ENCODE measurements at regions not wholly inside any gene's neighbourhood (a gene's known extent, or its start where the extent isn't known, plus 50 kb on each side); places are given as distances from the start of the nearest gene placed in this dataset.

GRCh38 chr2:3960106-3960505 lies 256.7 kb downstream of the DCDC2C start:
- peak; percentile 24 for DNase-seq (ENCODE audit: low spot score)

- no peak for DNase-seq (ENCODE audit: low spot score)
Measured at GRCh38 chr2:3962719-3963118, 259.3 kb downstream of the DCDC2C start.

GRCh38 chr2:3965211-3965610 lies 261.8 kb downstream of the DCDC2C start:
- DNase-seq (ENCODE audit: low spot score), result no peak

GRCh38 chr2:3965953-3966352 lies 262.6 kb downstream of the DCDC2C start:
- DNase-seq (ENCODE audit: low spot score), result no peak

- DNase-seq (ENCODE audit: low spot score), result no peak
Measured at GRCh38 chr2:3966470-3966869, 263.1 kb downstream of the DCDC2C start.

GRCh38 chr2:3968736-3969135 lies 265.4 kb downstream of the DCDC2C start:
- DNase-seq (ENCODE audit: low spot score), result no peak

- DNase-seq (ENCODE audit: low spot score), result no peak
Measured at GRCh38 chr2:3970791-3971651, 267.6 kb downstream of the DCDC2C start.

GRCh38 chr2:3971652-3972192 lies 268.3 kb downstream of the DCDC2C start:
- no peak for DNase-seq (ENCODE audit: low spot score)

GRCh38 chr2:3972377-3972776 lies 269.0 kb downstream of the DCDC2C start:
- no peak for DNase-seq (ENCODE audit: low spot score)

GRCh38 chr2:3974765-3975164 lies 271.4 kb downstream of the DCDC2C start:
- no peak for DNase-seq (ENCODE audit: low spot score)

GRCh38 chr2:3981446-3981987 lies 278.1 kb downstream of the DCDC2C start:
- DNase-seq (ENCODE audit: low spot score), result no peak

- no peak for DNase-seq (ENCODE audit: low spot score)
Measured at GRCh38 chr2:3982160-3982559, 278.8 kb downstream of the DCDC2C start.

GRCh38 chr2:3986063-3986462 lies 282.7 kb downstream of the DCDC2C start:
- DNase-seq (ENCODE audit: low spot score), result no peak

GRCh38 chr2:3986530-3987258 lies 283.3 kb downstream of the DCDC2C start:
- DNase-seq (ENCODE audit: low spot score), result no peak

GRCh38 chr2:4002841-4003403 lies 299.5 kb downstream of the DCDC2C start:
- no peak for DNase-seq (ENCODE audit: low spot score)

GRCh38 chr2:4012197-4012596 lies 308.8 kb downstream of the DCDC2C start:
- DNase-seq (ENCODE audit: low spot score), result no peak

- DNase-seq (ENCODE audit: low spot score), result no peak
Measured at GRCh38 chr2:4018535-4018934, 315.2 kb downstream of the DCDC2C start.

GRCh38 chr2:4020153-4020552 lies 316.8 kb downstream of the DCDC2C start:
- no peak for DNase-seq (ENCODE audit: low spot score)

GRCh38 chr2:4020649-4021048 lies 317.3 kb downstream of the DCDC2C start:
- DNase-seq (ENCODE audit: low spot score), result no peak

GRCh38 chr2:4024605-4025004 lies 321.2 kb downstream of the DCDC2C start:
- DNase-seq (ENCODE audit: low spot score), result no peak

- DNase-seq (ENCODE audit: low spot score), result no peak
Measured at GRCh38 chr2:4029081-4029480, 325.7 kb downstream of the DCDC2C start.

GRCh38 chr2:4039896-4040295 lies 336.5 kb downstream of the DCDC2C start:
- no peak for DNase-seq (ENCODE audit: low spot score)
